HAP-1 (cell line): ENCODE measurements at regions not wholly inside any gene's neighbourhood (a gene's known extent, or its start where the extent isn't known, plus 50 kb on each side); places are given as distances from the start of the nearest gene placed in this dataset.

Experiments used
- DNase-seq, 2 experiments: peaks; one replicate each; pipeline ENCODE4 v3.0.0-alpha.2; 2016 to 2020; ENCODE audit warnings: low spot score in 2 of 2
- H3K27me3 ChIP-seq: fragments of 250-450 bp; sonication (Bioruptor Pico); 2 replicates; pipeline ENCODE4 v1.5.1; 2020; ENCODE audit warnings: low read depth, mild to moderate bottlenecking, moderate library complexity
- H3K36me3 ChIP-seq: fragments of 250-450 bp; sonication (Bioruptor Pico); replicated peaks from 2 replicates; pipeline ENCODE4 v1.5.1; 2020; ENCODE audit warnings: mild to moderate bottlenecking
- H3K4me1 ChIP-seq: fragments of 250-450 bp; sonication (Bioruptor Pico); 2 replicates; pipeline ENCODE4 v1.5.1; 2020; ENCODE audit warnings: mild to moderate bottlenecking
- H3K4me3 ChIP-seq: fragments of 250-450 bp; sonication (Bioruptor Pico); 2 replicates; pipeline ENCODE4 v1.5.1; 2020; ENCODE audit warnings: mild to moderate bottlenecking, moderate library complexity
- H3K9me3 ChIP-seq: fragments of 250-450 bp; sonication (Bioruptor Pico); 2 replicates; pipeline ENCODE4 v1.5.1; 2020; ENCODE audit warnings: mild to moderate bottlenecking, moderate library complexity
- in situ Hi-C: fragments of 300-500 bp; cut with MboI; formaldehyde crosslinking; loops from 3 replicates; pipeline ENCODE4 v1.14.3; 2020; ENCODE audit warnings: low sequenced_read_pairs, inconsistent platforms, mixed read lengths

- Histone ChIP-seq H3K36me3 (no peaks in the 10 kb centered on the region), H3K9me3 (peaks cover 5% of the 10 kb centered on the region), H3K4me1 (peaks cover 5% of the 10 kb centered on the region; the same call in 1 of the 2 replicates), H3K4me3 (no peak overlapping the region), H3K27me3 (no peaks in the 10 kb centered on the region)
- in situ Hi-C loops = no loop called here
- DNase-seq = no peak
Measured at GRCh38 chr16:11494433-11494832, 92.3 kb downstream of the LITAF start.

GRCh38 chr16:11495066-11495407 is 91.7 kb downstream of the LITAF start:
- no peaks in the 10 kb centered on the region for H3K27me3 ChIP-seq
- H3K4me3 ChIP-seq = no peak overlapping the region
- in situ Hi-C loops = no loop called here
- H3K9me3 ChIP-seq = peaks cover 2% of the 10 kb centered on the region; the same call in 1 of the 2 replicates
- H3K36me3 ChIP-seq = no peaks in the 10 kb centered on the region
- H3K4me1 ChIP-seq = peaks cover 5% of the 10 kb centered on the region; the same call in 1 of the 2 replicates
- DNase-seq = no peak
